G401 (cell line): ENCODE measurements at regions not wholly inside any gene's neighbourhood (a gene's known extent, or its start where the extent isn't known, plus 50 kb on each side); places are given as distances from the start of the nearest gene placed in this dataset.

Experiments
- DNase-seq: peaks from one replicate; pipeline ENCODE4 v3.0.0-alpha.2; 2015; ENCODE audit warnings: low spot score
- in situ Hi-C: cut with HindIII; loops from 2 replicates; pipeline ENCODE4 v1.10.0; 2016; ENCODE audit warnings: low sequenced_read_pairs, mixed read lengths

- in situ Hi-C loops: no loop called here
These were observed 459.2 kb downstream of the RFPL4B start for GRCh38 chr6:112806163-112806865.

DNA sequence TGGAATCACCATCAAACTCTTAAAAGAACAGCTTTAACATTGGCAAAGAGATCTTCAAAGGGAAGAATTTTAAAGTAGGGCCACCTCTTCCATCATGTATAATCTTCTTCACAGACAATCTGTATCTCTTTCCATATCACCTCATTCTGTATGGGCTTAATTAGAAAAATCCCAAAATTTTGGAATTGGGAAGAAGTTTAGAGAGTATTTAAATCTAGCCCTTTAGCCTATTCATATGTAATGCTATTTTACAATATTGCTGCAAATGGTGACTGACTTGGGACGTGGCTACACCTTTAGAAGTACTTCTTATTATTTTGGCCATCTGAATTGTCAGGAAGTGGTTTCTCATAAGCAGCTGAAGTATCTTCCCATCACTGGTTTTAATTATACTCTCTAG lies 474.3 kb downstream of the RFPL4B start:
- in situ Hi-C loops: no loop called here
- no peak for DNase-seq

More at GRCh38 chr6:112806163-112806865, 459.2 kb downstream of the RFPL4B start:
- DNase-seq: no peak

DNA sequence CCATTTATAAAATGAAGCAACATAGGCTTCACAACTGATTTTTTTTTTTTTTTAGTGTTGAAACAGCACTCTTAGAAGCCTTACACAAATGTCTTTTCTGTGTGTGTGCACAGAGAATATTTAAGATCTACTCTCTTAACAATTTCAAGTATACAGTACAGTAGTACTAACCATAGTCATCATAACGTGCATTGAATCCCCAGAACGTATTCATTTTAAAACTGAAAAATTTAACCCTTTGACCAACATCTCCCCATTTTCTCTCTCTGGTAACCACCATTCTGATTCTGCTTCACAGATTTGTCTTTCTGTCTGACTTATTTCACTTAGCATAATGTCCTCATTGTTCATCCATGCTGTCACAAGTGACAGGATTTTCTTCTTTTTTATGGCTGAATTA lies 475.6 kb downstream of the RFPL4B start:
- no peak for DNase-seq
- in situ Hi-C loops: no loop called here

DNA sequence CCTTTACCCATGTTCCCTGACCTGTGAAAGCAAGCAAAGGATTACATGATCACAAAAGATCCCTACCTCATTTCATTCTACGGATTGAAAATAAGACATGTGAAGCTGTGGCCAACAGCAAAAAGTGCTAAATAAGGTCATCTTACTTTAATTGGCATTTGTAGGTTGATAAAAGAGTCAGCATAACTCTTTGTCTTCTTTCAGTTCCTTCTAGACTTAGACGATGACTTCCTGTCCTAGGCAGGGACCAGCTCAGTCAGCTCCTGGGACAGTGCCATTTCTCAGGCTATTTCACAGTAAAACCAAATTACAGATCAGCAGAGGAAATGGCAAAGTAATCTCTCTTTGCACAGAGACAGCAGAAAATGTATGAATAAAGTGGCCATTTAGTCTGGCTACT lies 480.7 kb downstream of the RFPL4B start:
- in situ Hi-C loops: no loop called here
- peak; percentile 14 for DNase-seq

GRCh38 chr6:112831022-112831421 lies 483.9 kb downstream of the RFPL4B start:
- in situ Hi-C loops: no loop called here
- no peak for DNase-seq

DNA sequence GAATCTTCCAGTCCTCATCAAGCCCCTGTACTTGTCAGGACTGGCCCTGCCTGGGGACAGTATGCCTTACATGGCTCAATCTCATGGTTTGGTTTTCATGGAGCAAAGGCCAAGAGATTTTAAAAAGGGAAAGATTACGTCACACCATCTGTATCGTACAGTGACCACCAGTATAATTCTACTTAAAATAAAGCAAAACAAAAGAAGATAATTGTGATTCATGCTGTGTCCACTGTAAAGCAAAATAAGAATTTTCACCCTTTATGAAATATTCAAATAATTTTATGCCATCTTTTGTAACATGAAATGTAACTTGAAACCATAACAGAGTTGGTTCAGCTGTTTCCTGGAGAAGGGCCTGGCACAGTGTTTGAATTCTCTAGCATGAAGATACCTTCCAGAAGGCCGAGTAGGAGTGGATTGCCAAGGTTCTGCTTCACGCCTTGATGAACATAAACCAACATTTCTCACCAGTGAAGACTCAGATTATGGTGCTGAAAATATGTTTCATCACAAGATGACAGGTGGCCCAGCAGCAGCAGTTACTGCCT lies 486.5 kb downstream of the RFPL4B start:
- peak; percentile 91 for DNase-seq
- in situ Hi-C loops: no loop called here

- in situ Hi-C loops: no loop called here
- DNase-seq: peak; percentile 50
These were observed 487.9 kb downstream of the RFPL4B start for GRCh38 chr6:112835078-112835477.

- in situ Hi-C loops: no loop called here
- no peak for DNase-seq
These were observed 492.4 kb downstream of the RFPL4B start for GRCh38 chr6:112839525-112839961.

GRCh38 chr6:112841553-112842329 lies 494.6 kb downstream of the RFPL4B start:
- DNase-seq: no peak
- in situ Hi-C loops: no loop called here

GRCh38 chr6:112842330-112842685 lies 495.2 kb downstream of the RFPL4B start:
- DNase-seq: no peak
- in situ Hi-C loops: no loop called here

DNA sequence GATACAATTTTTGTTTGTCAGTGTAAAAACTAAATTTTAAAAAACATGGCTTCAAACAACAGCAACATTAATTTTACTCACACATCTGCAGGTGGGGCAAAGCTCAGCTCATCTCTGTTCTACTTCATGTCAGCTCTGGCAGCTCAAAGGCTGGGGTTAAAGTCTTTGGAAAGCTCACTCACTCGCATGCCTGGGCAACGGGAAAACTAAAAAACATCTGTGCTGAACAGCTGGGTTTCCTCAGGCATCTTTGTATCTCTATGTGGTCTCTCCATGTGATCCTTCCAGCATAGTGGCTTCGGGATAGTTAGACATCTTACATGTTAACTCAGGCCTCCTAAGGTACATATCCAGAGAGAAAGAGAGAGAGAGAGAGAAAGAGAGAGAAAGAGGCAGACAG lies 499.6 kb downstream of the RFPL4B start:
- DNase-seq: no peak
- in situ Hi-C loops: no loop called here

- no peak for DNase-seq
- in situ Hi-C loops: no loop called here
These were observed 504.0 kb downstream of the RFPL4B start for GRCh38 chr6:112851146-112851545.

GRCh38 chr6:112853162-112853561 lies 506.0 kb downstream of the RFPL4B start:
- in situ Hi-C loops: no loop called here
- no peak for DNase-seq

- in situ Hi-C loops: no loop called here
These were observed 516.6 kb downstream of the RFPL4B start for GRCh38 chr6:112863753-112864152.

GRCh38 chr6:112865131-112865530 lies 518.0 kb downstream of the RFPL4B start:
- in situ Hi-C loops: no loop called here
- DNase-seq: no peak

More at GRCh38 chr6:112863753-112864152, 516.6 kb downstream of the RFPL4B start:
- no peak for DNase-seq

- no peak for DNase-seq
- in situ Hi-C loops: no loop called here
These were observed 527.8 kb downstream of the RFPL4B start for GRCh38 chr6:112874881-112875280.

DNA sequence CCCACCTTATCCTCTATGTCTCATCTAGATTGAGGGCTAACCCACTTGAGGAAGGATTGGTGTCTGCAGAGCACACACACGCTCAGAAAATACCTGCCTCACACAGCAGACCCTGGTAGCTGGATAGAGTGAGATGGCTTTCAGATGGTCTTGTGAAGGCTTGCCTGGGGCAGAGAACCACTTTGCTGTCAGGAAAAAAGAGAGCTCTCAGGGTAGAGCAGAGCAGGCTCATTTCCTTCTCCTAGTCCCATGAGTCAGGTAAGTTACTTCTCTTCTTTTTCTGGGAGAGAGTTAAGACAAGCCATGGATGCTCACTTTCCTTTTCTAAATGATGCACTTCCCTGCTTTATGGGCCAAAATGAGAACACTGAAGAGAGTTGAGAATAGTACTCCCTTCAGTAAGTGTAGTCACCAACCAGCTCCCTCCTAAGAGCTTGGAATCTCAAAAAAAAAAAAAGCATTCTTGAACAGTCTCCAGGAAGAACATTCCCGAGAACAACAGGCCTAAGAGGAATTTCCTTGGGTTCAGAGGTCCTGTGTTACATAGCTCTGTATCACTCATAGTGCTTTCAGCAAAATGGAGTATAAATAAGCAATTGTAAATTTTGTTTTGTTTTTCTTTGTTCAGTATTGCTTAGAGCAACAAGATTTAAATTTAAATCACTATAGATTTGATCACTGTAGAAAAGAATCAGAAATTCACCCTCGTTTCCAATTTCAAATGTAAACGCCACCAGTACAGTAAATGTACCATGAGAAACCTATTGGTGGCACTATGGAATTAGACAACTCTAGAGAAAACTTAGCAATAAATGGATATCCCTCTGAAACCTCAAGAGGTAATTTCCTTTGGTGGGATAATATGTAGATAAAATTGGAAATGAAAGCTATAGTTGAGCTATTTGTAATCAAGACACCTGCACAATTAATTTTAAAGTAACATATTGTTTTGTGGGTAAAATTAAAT lies 530.3 kb downstream of the RFPL4B start:
- no peak for DNase-seq
- in situ Hi-C loops: no loop called here

GRCh38 chr6:112879920-112880413 lies 532.8 kb downstream of the RFPL4B start:
- in situ Hi-C loops: no loop called here
- DNase-seq: peak; percentile 47

GRCh38 chr6:112881027-112881426 lies 533.9 kb downstream of the RFPL4B start:
- in situ Hi-C loops: no loop called here

More at GRCh38 chr6:112881027-112881426, 533.9 kb downstream of the RFPL4B start:
- no peak for DNase-seq
